Right atrium auricular region (tissue), 2 donors: ENCODE measurements at regions not wholly inside any gene's neighbourhood (a gene's known extent, or its start where the extent isn't known, plus 50 kb on each side); places are given as distances from the start of the nearest gene placed in this dataset.
A peak's percentile ranks its signal among the peaks of the same experiment; 100 is the strongest.
"Not testable (repeated sequence)": the region's sequence is repeated elsewhere in the genome, so short reads cannot be mapped to it uniquely, and the experiment has no call there.

ENCODE experiments used
- DNase-seq: peaks from one replicate; pipeline ENCODE4 v3.0.0-alpha.2; 2019; ENCODE audit warnings: low spot score
- H3K27ac ChIP-seq, 2 donors: fragments of 200-600 bp; sonication (generic); 1 replicate in 1 of 2; 2 replicates in 1 of 2; pipeline ENCODE4 v1.5.1; 2016 to 2019
- H3K27me3 ChIP-seq, 2 donors: fragments of 200-600 bp; sonication (generic); one replicate each; pipeline versions ENCODE4 v1.5.1 to v1.6.0; 2017 to 2019
- H3K36me3 ChIP-seq: fragments of 200-600 bp; sonication (generic); one replicate; pipeline ENCODE4 v1.5.1; 2016
- H3K4me1 ChIP-seq, 2 donors: fragments of 200-600 bp; sonication (generic); one replicate each; pipeline versions ENCODE4 v1.5.1 to v1.6.0; 2017 to 2019
- H3K4me3 ChIP-seq, 2 donors: fragments of 200-600 bp; sonication (generic); 1 replicate in 1 of 2; 2 replicates in 1 of 2; pipeline ENCODE4 v1.5.1; 2017 to 2019; ENCODE audit warnings: mild to moderate bottlenecking in 1 of 2, moderate library complexity in 1 of 2
- H3K9me3 ChIP-seq, 2 donors: fragments of 200-600 bp; sonication (generic); one replicate each; pipeline ENCODE4 v1.5.1; 2019
- CTCF ChIP-seq, 2 donors: fragments of 200-600 bp; sonication (generic); IDR thresholded peaks; one replicate each; pipeline ENCODE4 v1.5.1; 2019; ENCODE audit warnings: antibody characterized with exemption in 2 of 2

GRCh38 chr10:55628260-55628701 lies 732.8 kb downstream of the ZWINT start:
- Histone ChIP-seq H3K4me3 (peak overlapping the region; percentile 11 to 19), H3K36me3 (no peaks in the 10 kb centered on the region), H3K27ac (no peak overlapping the region), H3K27me3 (no peaks in the 10 kb centered on the region), H3K9me3 (no peaks in the 10 kb centered on the region), H3K4me1 (peaks cover 0 to 24% of the 10 kb centered on the region in 2 donors)
- TF ChIP-seq CTCF (IDR thresholded peaks at IDR 0.05), result no peak
- DNase-seq, result peak; percentile 60

GRCh38 chr10:55627501-55628051 lies 733.5 kb downstream of the ZWINT start:
- Histone ChIP-seq H3K4me3 (peak overlapping the region; percentile 11 to 19), H3K9me3 (no peaks in the 10 kb centered on the region), H3K27me3 (no peaks in the 10 kb centered on the region), H3K36me3 (no peaks in the 10 kb centered on the region), H3K27ac (no peak overlapping the region), H3K4me1 (peaks cover 0 to 24% of the 10 kb centered on the region in 2 donors)
- no peak for TF ChIP-seq CTCF (IDR thresholded peaks at IDR 0.05)
- no peak for DNase-seq

GRCh38 chr10:55601690-55602478 lies 759.2 kb downstream of the ZWINT start:
- H3K4me1 ChIP-seq, DNase-seq, H3K27ac ChIP-seq, H3K4me3 ChIP-seq, H3K27me3 ChIP-seq, H3K9me3 ChIP-seq, H3K36me3 ChIP-seq: not testable (repeated sequence)

GRCh38 chr10:55551603-55552002 lies 750.6 kb upstream of the PCDH15 start:
- Histone ChIP-seq H3K9me3 (no peaks in the 10 kb centered on the region), H3K27ac (no peak overlapping the region), H3K4me1 (no peaks in the 10 kb centered on the region), H3K36me3 (no peaks in the 10 kb centered on the region), H3K4me3 (no peak overlapping the region), H3K27me3 (no peaks in the 10 kb centered on the region)
- TF ChIP-seq CTCF (IDR thresholded peaks at IDR 0.05), result no peak
- no peak for DNase-seq

- Histone ChIP-seq H3K27me3 (no peaks in the 10 kb centered on the region), H3K27ac (no peak overlapping the region), H3K36me3 (no peaks in the 10 kb centered on the region), H3K4me3 (no peak overlapping the region), H3K9me3 (no peaks in the 10 kb centered on the region), H3K4me1 (no peaks in the 10 kb centered on the region)
- TF ChIP-seq CTCF (IDR thresholded peaks at IDR 0.05), result no peak
- DNase-seq, result no peak
Observed at GRCh38 chr10:55550236-55550635, 749.2 kb upstream of the PCDH15 start.

GRCh38 chr10:55537497-55537896 lies 736.5 kb upstream of the PCDH15 start:
- H3K4me1 ChIP-seq, H3K9me3 ChIP-seq, DNase-seq, H3K36me3 ChIP-seq, H3K4me3 ChIP-seq, H3K27ac ChIP-seq, H3K27me3 ChIP-seq: not testable (repeated sequence)

- no peak for DNase-seq
- no peaks in the 10 kb centered on the region for H3K36me3 ChIP-seq
- no peaks in the 10 kb centered on the region for H3K4me1 ChIP-seq
- no peak overlapping the region for H3K27ac ChIP-seq
- H3K4me3 ChIP-seq, result no peak overlapping the region
- no peak for TF ChIP-seq CTCF (IDR thresholded peaks at IDR 0.05)
- H3K9me3 ChIP-seq, result no peaks in the 10 kb centered on the region
- no peaks in the 10 kb centered on the region for H3K27me3 ChIP-seq
Observed at GRCh38 chr10:55519264-55519663, 718.2 kb upstream of the PCDH15 start.

- H3K4me3 ChIP-seq, DNase-seq, H3K4me1 ChIP-seq, H3K9me3 ChIP-seq, H3K27me3 ChIP-seq, H3K36me3 ChIP-seq, H3K27ac ChIP-seq: not testable (repeated sequence)
Observed at GRCh38 chr10:55518416-55518815, 717.4 kb upstream of the PCDH15 start.
